LHCN-M2 (cell line): ENCODE measurements at regions not wholly inside any gene's neighbourhood (a gene's known extent, or its start where the extent isn't known, plus 50 kb on each side); places are given as distances from the start of the nearest gene placed in this dataset.
"Not testable (repeated sequence)": the region's sequence is repeated elsewhere in the genome, so short reads cannot be mapped to it uniquely, and the experiment has no call there.

ENCODE experiments used
- DNase-seq: peaks from one replicate; pipeline ENCODE4 v3.0.0-alpha.2; 2012; ENCODE audit warnings: low read depth

- DNase-seq, result not testable (repeated sequence)
Measured at GRCh38 chr10:90118567-90118966, 417.2 kb downstream of the KIF20B start.

DNA sequence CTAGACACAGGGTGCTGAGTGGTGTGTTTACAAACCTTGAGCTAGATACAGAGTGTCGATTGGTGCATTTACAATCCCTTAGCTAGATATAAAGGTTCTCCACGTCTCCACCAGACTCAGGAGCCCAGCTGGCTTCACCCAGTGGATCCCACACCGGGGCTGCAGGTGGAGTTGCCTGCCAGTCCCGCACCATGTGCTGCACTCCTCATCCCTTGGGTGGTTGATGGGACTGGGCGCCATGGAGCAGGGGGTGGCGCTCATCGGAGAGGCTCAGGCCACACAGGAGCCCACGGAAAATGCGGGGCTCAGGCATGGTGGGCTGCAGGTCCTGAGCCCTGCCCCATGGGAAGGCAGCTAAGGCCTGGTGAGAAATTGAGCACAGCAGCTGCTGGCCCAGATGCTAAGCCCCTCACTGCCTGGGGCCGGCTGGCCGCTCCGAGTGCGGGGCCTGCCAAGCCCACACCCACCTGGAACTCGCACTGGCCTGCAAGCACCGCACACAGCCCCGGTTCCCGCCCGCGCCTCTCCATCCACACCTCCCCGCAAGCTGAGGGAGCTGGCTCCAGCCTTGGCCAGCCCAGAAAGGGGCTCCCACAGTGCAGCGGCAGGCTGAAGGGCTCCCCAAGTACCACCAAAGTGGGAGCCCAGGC, 418.4 kb downstream of the KIF20B start:
- not testable (repeated sequence) for DNase-seq

GRCh38 chr10:90125456-90126255, 424.3 kb downstream of the KIF20B start:
- DNase-seq, result peak; percentile 7

GRCh38 chr10:90126256-90126595, 424.8 kb downstream of the KIF20B start:
- peak; percentile 5 for DNase-seq

GRCh38 chr10:90130321-90131086, 429.1 kb downstream of the KIF20B start:
- DNase-seq, result no peak

- DNase-seq, result no peak
Measured at GRCh38 chr10:90133606-90134005, 432.2 kb downstream of the KIF20B start.

DNA sequence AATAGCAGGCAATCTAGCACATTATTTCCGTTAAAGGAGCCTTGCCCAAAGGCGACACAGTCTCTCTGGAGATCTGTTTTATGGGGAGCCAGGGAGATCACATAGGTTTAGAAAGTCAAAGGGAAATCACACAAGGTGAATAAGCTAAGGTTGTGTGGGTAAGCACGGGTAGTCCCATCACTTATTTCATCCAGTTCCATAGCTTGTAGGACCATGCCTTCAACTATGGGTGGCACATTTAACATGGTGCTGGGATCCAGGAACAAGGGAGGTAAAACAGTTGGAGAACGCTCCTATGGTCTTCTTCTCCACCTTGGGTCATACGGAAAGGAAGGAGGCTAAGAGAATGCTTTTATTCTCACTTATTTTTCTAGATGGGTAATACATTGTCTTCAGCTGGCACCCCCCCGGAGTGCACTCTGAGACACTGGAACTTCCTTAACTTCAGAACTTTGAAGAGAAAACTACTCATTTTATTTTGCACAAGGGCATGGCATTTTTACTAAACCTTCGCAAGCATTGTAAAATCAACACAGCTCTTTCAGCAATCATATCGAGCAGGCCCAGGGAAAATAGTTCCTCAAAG, 435.4 kb downstream of the KIF20B start:
- peak; percentile 9 for DNase-seq

- no peak for DNase-seq
Measured at GRCh38 chr10:90138844-90139243, 437.5 kb downstream of the KIF20B start.

GRCh38 chr10:90141791-90142190, 440.4 kb downstream of the KIF20B start:
- DNase-seq, result no peak

GRCh38 chr10:90143937-90144336, 442.5 kb downstream of the KIF20B start:
- DNase-seq, result no peak

- peak; percentile 8 for DNase-seq
Measured at GRCh38 chr10:90148116-90148855, 446.9 kb downstream of the KIF20B start.

- no peak for DNase-seq
Measured at GRCh38 chr10:90149563-90149962, 448.2 kb downstream of the KIF20B start.

DNA sequence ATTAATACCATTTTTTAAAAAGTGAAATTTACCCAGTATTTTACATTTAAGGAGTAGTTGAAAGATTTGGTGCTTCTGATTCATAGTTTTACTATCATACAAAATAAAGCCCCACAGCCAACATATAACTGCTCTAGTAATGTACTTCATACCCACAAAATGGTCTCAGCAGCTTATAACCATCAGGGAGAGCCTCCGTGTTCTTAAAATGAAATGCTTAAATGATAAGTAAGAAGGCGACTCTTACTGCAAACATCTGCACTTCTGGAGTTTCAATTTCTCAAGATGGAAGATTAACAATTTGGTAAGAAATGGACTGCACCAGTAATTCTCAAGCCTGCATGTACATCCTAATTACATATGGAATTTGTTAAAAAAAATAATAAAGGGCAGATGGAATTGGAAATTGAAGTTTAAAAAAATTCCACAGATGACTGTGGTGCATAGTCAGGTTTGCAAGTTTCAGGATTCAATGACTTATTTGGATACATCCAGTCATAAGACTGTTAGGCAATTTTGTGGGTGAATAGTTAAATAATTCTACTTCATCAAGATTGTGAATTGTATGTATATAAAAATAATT, 461.0 kb downstream of the KIF20B start:
- DNase-seq, result no peak

DNA sequence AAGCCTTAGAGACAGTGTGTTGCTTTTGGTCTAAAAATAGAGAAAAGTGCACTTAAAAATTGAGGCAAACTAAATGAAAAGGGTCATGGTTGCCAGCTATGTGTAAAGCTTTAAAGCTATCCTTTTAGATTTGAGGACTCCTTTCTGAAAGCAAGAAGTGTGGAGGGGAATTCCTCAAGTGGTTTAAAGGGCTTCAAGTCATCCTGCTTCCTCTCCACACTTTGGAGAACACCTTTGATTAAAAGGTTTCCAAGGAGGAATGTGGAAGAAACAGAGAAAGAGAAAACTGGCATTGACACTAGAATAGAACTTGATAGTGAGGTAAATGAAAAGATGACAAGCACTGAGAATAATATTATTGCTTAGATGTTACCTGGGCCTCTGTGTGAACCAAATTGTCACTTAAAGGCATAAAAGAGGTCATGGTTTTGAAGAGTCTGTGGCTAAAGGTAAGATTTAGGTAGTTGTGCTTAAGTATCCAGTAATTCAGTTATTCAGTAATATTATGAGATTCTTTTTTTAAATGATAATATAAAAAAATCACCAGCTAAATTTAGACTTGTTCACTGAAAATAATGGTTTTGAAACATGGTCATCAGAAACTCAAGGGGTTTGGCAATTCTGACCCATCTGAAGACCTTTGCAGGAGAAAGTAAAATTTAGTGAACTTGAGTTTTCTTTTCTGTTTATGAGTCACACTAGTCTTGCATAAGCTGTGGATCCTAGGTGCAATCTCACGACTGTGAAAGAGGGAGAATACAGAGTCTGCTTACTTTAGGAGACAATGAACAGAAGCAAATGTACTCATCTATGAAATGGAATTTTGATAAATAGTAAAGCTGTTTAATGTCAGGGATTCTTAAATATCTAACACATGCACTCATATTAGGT, 466.0 kb downstream of the KIF20B start:
- no peak for DNase-seq

DNA sequence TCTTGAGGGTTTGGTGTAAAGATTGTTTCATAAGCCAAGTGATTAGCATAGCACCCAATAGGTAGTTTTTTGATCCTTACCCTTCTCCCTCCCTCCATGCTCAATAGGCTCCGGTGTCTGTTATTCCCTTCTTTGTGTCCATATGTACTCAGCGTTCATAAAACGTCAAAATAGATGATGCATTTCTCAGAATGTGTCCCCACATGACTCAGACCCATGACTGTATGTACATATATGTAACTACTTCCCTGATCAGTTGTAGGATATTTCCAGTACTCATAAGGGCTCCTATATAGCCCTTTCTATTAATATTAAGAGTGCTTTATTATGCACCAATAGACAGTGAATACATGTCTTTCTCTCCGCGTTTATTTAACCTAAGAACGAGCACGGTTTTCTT, 466.9 kb downstream of the KIF20B start:
- DNase-seq, result no peak

DNA sequence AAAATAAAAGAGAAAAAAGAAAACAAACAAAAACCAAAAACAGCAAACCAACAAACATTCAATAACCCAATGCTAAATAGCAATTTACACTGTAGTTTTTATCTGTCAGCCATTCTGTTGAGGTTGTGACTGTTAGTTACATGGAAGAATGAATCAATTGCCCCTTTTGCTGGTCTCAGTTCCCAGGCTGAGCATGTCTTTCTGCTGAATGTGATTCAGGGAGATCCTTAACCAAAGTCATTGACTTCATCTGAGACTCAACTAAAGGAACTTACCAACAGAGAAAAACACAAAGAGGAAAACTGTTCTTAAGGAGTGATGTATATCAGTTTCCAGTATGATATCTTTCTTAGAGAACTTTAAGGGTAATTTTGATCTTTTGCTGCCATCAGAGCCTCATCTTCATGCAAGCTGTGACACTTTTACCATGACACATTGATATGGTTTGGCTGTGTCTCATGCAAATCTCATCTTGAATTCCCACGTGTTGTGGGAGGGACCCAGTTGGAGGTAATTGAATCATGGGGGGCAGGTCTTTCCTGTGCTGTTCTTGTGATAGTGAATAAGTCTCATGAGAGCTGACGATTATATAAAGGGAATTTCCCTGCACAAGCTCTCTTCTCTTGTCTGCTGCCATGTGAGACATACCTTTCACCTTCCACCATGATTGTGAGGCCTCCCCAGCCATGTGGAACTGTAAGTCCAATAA, 469.8 kb downstream of the KIF20B start:
- no peak for DNase-seq

GRCh38 chr10:90174531-90174930, 473.1 kb downstream of the KIF20B start:
- DNase-seq, result no peak

DNA sequence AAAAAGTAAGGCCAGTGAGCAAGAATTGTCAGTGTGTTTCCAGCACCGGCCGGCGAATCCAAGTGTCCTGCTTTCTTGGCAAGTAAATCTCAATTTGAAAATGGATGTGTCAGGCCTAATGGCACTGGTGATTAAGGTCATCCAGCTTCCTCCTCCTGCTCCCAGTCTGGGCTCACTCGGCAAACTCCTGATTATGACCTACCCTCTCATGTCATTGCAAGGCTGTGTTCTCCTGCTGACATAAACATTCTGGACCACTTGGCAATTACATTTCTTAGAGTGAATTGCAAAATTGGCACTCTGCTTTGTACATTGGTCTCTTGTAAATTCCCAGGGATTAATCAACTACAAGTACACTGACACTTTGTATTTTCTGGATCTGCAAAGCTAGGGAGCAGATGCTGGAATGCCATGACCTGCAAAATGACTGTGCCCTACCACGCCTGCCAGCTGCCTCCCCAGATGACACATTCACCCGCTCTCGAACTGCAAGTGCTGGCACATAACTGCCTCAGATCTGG, 473.8 kb downstream of the KIF20B start:
- no peak for DNase-seq
